HG03135 (cell line): ENCODE measurements at regions not wholly inside any gene's neighbourhood (a gene's known extent, or its start where the extent isn't known, plus 50 kb on each side); places are given as distances from the start of the nearest gene placed in this dataset.

ENCODE experiments used
- ATAC-seq: cut with Tn5 transposase; IDR thresholded peaks from one replicate; pipeline ENCODE4 v1.9.1; 2021; ENCODE audit warnings: mild to moderate bottlenecking, moderate library complexity; ENCODE audit not compliant: unreplicated experiment

- ATAC-seq, result no peak
Observed at GRCh38 chr2:220246386-220246785, 619.0 kb downstream of the SLC4A3 start.

GRCh38 chr2:220247588-220248350 lies 620.3 kb downstream of the SLC4A3 start:
- no peak for ATAC-seq

- no peak for ATAC-seq
Observed at GRCh38 chr2:220259662-220260061, 632.2 kb downstream of the SLC4A3 start.

GRCh38 chr2:220263300-220263699 lies 635.9 kb downstream of the SLC4A3 start:
- ATAC-seq, result no peak

GRCh38 chr2:220269367-220269766 lies 641.9 kb downstream of the SLC4A3 start:
- no peak for ATAC-seq

DNA sequence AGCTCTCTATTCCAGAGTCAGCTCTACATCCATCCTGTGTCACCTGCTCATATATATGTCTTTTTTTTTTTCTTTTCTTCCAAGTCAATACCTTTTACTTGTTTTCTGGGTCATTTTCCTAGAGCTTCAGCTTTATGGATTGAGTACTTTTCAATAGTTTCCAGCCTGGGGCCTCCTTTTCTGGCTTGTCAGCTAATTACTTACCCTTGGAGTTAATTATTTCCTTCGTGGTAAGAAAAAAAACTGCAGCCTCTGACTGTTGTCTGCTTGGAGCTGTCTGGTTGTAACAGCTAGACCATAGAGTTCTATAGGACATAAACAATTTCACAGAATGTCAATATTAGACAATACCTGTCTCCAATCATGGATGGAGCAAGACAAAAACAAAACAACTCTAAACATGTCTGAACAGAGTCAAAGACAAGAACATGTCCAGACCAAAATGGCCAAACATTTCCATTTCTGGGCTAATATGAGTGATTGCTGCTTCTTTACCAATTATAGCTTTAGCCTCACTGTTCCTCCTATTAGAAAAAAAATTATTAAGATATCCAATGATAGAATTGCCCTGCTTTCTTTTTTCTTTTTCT lies 643.1 kb downstream of the SLC4A3 start:
- ATAC-seq, result no peak

- ATAC-seq, result no peak
Observed at GRCh38 chr2:220272656-220273055, 645.2 kb downstream of the SLC4A3 start.

GRCh38 chr2:220273082-220273481 lies 645.7 kb downstream of the SLC4A3 start:
- no peak for ATAC-seq

DNA sequence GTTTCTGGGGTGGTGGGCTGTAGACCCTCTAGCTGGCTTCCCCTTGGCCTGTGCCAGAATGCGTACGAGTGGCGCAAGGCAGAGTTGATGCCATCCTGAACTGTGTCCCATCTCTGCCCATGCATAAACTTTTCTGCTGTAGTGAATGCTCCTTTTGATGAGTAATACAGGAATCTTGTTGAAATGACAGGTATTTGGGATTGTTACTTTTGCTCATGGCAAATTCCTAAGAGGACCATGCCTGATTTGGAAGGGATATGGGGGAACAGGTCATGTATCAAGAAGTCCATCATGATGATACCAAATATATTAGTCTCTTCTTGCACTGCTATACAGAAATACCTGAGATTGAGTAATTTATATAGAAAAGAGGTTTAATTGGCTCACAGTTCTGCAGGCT lies 648.0 kb downstream of the SLC4A3 start:
- no peak for ATAC-seq

DNA sequence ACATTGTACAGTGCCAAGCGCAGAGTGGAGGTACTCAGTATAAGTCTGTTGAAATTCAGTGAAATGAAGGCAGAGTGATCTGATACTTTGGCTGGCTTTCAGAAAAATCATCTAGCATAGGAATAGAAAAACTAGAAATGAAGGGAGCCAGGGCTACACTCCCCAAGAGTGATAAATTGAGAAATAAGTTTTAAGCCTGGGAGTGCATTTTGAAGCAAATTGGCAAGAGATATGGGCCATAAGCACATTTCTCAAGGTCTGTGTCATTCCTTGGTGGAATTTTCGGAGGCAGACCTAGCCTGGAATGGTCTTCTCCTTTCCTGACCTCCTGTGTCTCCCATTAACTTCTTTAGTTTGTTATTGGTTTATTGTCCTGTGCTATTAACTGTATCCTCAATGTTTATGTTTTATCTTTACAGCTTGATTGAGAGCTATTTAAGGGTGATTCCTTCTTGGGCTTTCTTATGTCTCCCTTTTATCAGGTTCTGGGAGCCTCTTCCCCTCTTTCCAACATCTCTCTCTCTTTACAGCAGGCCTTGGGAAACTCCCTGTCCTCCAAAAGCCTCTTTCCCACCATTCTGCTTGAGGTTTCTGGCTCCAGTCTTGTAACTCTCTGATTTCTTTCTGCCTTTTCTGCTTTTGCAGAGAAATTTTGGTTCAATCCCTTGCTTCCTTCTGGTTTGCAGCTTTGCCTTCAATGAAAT lies 649.5 kb downstream of the SLC4A3 start:
- no peak for ATAC-seq

DNA sequence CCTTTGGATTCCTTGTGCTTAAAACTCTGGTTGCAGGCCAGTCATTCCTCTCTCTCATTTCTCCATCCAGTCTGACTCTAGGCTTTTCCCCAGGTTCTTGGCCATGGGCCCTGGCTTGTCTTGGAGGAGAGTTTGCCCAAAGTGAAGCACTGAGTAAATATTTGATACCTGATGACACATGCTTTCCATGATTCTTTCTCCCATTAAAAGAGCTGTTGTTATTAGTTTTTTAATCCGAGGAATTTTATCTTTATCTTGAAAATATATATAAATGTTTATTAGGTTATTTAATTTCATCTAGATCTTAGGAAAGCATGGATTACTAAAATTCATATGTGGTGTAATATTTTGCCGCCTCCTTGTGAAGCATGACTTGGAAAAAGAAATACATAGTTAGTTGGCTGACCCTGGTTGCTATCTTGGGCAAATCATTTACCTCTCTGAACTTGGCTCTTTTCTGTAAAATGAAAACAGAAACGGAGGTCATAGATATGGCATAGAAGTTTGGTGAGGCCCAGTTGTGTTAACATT lies 650.1 kb downstream of the SLC4A3 start:
- no peak for ATAC-seq

DNA sequence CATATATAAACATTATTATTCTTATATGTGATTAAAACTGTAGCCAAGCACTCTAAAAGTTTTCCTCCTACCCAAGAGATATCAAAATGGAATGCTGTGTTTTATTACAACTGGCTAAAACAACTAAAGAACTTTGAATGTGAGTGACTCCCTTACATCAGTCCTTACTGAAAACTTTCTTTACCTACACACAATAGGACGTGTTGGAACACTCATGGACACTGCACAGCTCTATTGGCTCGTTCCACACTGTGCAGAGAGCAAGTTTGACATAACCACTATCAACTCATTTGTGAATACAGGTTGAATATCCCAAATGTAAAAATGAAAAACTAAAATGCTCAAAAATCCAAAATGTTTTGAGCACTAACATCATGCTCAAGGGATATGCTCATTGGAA lies 650.6 kb downstream of the SLC4A3 start:
- no peak for ATAC-seq

GRCh38 chr2:220279372-220279771 lies 651.9 kb downstream of the SLC4A3 start:
- no peak for ATAC-seq

DNA sequence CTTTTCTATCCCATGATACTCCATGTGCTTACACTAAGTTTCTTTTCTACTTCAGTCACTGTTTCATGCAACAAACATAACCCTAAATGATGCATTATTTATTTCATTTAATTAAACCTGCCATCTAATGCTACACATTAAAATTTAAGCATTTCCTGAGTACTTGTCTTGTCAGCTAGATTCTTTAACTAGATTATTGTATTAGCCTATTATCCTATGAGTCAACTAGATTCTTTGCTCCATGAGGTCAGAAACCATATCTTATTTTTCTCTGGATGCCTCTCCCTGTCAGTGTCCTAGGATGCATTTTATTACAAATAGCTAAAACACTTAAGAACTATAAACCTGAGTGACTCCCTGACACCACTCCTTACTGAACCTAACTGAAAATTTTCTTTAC lies 652.4 kb downstream of the SLC4A3 start:
- ATAC-seq, result no peak

DNA sequence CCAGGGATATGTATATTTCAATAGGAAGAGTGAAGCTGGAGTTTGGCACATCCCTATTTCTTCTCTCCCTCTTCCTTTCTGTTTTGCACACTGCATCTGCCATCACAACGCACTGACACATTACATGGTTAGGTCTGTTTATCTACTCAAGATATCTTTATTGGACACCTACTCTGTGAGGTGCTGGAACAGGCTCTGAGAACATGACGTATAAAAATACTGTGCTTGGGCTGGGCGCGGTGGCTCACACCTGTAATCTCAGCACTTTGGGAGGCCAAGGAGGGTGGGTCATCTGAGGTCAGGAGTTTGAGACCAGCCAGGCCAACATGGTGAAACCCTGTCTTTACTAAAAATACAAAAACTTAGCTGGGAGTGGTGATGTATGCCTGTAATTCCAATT lies 653.3 kb downstream of the SLC4A3 start:
- ATAC-seq, result no peak

DNA sequence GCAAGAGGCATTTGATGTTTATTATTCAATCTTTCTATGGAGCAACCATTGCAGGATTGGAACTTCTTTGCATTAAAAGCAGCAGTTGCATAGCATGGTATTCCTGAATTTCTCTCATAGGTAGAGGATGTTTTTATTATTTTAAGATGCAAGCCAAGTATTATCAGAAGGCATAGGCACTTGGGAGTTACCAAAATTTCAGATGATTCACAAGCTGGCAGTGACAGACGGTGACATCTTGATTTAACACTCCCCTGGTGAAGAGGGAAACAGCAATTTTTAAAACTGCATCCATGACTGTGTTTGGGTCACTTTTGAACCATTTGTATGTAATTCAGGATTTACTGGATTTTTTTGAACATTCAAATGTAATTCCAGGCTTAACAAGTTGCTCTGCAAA lies 654.3 kb downstream of the SLC4A3 start:
- no peak for ATAC-seq

DNA sequence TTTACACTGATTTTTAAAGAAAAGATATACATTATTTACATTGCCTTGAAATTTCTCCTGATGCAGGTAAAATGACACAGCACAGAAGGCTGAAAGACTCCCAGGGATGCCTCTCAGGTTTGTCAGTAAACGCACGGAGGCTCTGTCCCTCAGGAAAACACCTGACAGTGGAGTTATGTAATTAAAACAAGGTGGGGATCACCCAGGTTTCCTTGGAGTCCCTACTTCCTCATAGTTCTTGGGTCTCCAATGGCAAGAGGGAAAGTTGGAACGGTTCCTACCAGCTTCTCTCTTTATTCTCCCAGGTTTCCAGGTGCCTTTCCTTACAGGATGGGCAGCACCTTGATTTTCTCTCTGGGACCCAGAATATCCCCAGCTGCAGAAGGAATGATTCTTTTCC lies 654.8 kb downstream of the SLC4A3 start:
- ATAC-seq, result no peak

DNA sequence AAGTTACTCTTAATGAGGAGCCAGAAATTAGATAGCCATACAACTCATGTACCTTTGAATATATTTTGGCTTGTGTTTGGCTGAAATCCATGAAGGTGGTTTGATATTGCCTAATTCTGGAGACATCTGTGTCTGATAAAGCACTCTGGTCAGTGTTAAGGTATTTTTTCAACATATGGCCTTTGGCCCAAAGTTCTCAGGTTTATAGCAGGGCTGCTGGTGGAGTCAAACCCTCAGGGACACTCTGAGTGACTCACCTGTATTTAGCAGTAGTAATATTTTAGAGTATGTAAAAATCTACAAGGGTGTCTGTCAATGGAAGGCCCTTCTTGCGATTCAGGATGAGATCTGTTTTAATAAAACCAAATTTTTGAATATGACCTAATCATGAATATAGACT lies 666.5 kb downstream of the SLC4A3 start:
- no peak for ATAC-seq

- no peak for ATAC-seq
Observed at GRCh38 chr2:220296174-220296573, 668.7 kb downstream of the SLC4A3 start.

- no peak for ATAC-seq
Observed at GRCh38 chr2:220297093-220297492, 669.7 kb downstream of the SLC4A3 start.

DNA sequence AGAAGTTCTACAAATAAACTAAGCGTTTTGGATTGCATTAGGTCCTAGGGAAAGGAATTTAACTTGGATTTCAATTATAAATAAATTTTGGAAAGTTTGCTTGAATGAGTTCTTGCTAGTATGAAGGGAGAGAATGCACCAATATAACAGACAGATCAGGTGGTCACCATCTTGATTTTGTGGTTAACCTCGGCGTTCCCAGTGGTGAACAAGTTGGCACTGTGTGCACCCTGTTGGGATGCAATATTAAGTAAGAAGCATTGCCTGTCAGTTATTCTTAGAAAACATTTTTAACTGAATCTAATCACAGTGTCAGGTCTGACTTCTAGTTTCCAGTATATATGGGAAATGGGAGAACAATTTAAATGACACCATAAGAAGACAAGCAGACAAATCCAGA lies 673.4 kb downstream of the SLC4A3 start:
- ATAC-seq, result no peak

DNA sequence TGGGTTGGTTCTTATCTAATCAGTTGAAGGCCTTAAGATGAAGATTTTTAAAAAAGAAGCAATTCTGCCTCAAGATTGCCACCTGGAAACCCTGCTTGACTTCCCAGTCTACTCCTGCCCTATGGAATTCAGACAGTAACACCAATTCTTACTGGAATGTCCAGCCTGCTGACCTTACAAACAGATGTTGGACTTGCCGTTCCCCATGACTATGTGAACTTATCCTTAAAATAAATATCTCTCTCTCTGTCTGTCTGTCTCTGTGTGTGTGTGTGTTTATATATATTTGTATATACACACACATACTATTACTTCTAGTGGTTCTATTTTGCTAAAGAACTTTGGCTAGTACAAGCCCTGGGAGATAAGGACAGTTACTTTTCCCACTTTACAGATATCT lies 675.3 kb downstream of the SLC4A3 start:
- no peak for ATAC-seq
